GM21619 (cell line): ENCODE measurements at regions not wholly inside any gene's neighbourhood (a gene's known extent, or its start where the extent isn't known, plus 50 kb on each side); places are given as distances from the start of the nearest gene placed in this dataset.
"Not testable (repeated sequence)": the region's sequence is repeated elsewhere in the genome, so short reads cannot be mapped to it uniquely, and the experiment has no call there.

Experiments
- ATAC-seq: cut with Tn5 transposase; IDR thresholded peaks from one replicate; pipeline ENCODE4 v1.9.1; 2021; ENCODE audit not compliant: unreplicated experiment

DNA sequence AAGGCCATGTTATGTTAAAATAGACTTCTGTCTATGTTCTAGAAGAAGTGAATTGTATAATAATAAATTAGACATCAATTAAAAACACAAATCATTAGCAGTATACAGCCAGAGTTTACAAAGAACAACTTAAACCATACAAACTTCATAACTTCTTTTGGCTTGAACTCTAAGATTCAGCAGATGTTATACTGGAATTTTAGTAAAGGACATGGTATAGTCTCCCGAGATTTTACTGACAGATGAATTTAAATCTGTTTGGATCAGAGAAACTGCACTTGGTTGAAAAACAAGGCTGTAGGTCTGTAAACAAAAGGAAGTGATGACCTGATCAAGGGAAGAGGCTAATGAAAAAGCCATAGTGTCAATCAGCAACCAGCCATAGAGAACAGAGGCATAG is 132.6 kb upstream of the TBX18 start:
- ATAC-seq: no peak

GRCh38 chr6:84892671-84893070 is 128.3 kb upstream of the TBX18 start:
- no peak for ATAC-seq

GRCh38 chr6:84882768-84883766 is 118.7 kb upstream of the TBX18 start:
- no peak for ATAC-seq

DNA sequence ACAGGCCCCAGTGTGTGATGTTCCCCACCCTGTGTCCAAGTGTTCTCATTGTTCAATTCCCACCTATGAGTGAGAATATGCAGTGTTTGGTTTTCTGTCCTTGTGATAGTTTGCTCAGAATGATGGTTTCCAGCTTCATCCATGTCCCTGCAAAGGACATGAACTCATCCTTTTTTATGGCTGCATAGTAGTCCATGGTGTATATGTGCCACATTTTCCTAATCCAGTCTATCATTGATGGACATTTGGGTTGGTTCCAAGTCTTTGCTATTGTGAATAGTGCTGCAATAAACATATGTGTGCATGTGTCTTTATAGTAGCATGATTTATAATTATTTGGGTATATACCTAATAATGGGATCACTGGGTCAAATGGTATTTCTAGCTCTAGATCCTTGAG is 115.0 kb upstream of the TBX18 start:
- not testable (repeated sequence) for ATAC-seq

GRCh38 chr6:84877515-84878210 is 113.3 kb upstream of the TBX18 start:
- no peak for ATAC-seq

DNA sequence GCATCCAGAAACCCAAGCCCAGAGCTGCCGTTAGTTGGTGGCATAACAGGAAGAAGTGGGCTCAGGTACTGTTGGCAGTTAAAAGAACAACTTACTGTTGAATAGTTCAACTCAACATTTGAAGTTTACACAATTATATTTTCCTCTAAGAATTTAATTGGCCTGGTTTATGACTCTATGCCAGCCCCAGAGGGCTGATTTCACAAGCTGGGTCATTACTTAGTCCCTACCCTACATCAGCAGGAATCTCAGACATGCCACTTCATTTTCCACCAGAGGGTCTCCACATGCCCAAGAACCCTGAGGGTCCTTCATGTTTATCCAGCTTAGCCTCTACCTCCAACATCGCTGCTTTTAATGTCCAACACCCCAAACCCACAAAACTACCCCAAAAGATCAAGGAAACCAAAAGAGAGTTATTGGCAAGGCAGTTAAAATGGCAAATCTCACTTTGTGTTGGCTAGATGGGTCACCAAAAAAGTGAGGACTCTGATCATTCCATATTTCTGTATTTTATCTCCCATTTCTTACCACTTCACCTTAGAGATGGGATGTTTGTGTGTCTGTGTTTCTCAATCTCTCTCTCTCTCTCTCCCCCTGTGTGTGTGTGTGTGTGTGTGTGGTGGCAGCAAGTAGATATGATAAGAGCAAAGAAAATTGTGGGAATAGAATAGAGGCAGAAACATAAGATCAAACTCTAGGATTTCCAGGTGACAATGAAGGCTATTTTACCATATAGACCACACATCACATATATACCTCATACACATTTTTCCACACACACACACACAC is 112.5 kb upstream of the TBX18 start:
- ATAC-seq: no peak

- no peak for ATAC-seq
These were observed 108.8 kb upstream of the TBX18 start for GRCh38 chr6:84872996-84873723.

- ATAC-seq: no peak
These were observed 107.5 kb upstream of the TBX18 start for GRCh38 chr6:84871925-84872324.

- ATAC-seq: no peak
These were observed 106.3 kb upstream of the TBX18 start for GRCh38 chr6:84870672-84871071.

- no peak for ATAC-seq
These were observed 103.8 kb upstream of the TBX18 start for GRCh38 chr6:84868149-84868548.

DNA sequence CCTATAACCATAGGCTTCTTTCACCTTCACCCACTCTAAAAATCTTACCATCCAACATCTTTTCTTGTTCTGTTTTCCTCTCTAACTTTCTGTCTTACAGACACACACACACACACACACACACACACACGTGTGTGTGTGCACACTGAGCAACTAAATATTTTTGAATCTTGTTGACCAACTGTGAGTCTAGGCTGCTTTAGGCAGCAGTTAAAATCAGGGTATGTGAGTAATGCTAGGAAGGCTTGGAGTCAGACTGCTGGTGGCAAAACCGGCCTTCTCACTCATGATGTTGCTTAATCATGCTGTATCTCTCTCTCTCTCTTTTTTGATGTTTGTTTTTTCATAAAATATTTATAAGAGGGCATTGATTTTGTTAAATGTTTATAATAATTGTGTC is 103.1 kb upstream of the TBX18 start:
- ATAC-seq: no peak

GRCh38 chr6:84866715-84867114 is 102.3 kb upstream of the TBX18 start:
- no peak for ATAC-seq

DNA sequence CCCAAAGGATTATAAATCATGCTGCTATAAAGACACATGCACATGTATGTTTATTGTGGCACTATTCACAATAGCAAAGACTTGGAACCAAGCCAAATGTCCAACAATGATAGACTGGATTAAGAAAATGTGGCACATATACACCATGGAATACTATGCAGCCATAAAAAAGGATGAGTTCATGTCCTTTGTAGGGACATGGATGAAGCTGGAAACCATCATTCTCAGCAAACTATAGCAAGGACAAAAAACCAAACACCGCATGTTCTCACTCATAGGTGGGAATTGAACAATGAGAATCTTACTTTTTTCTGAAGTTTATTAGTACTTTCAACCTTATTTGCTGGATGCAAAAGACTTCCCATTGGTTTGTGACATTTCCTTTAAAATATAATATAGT is 101.0 kb upstream of the TBX18 start:
- ATAC-seq: not testable (repeated sequence)

DNA sequence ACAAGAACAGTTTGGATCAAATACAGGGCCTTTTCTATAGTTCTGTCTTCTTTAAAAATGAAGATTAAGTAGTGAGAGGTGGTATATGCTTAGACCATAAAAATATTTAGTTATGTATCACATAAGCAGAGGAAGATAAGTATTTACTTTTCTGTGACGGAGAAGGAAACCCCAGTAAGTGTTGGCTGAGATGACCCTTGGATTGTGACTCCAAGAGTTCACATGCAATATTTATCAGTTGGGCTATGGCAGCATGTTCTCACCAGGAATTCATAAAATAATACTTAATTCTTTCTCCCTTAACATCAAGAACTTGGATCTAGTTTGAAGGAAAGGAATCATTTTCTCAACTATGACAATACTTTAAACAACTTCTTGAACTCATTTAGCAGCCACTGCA is 98.4 kb upstream of the TBX18 start:
- ATAC-seq: no peak

DNA sequence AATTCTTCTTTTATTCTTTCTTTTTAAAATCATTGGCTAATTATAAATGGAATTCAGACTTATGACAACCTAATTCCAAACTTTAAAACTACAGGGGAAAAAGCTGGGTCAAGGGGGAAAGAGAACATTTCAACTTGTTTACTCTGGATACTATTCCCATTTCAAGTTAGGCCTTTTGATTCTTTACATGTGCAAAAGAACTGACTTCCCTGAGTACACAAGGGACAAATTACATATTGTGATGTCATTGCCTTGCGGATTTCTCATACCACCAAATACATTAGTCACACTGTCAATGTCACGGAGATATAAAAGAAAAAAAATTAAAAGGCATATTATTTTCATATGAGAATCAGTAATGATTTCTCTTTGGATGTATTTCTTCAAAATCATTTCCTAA is 96.5 kb upstream of the TBX18 start:
- ATAC-seq: no peak

GRCh38 chr6:84860509-84860908 is 96.1 kb upstream of the TBX18 start:
- ATAC-seq: no peak

- ATAC-seq: no peak
These were observed 90.5 kb upstream of the TBX18 start for GRCh38 chr6:84854811-84855400.

DNA sequence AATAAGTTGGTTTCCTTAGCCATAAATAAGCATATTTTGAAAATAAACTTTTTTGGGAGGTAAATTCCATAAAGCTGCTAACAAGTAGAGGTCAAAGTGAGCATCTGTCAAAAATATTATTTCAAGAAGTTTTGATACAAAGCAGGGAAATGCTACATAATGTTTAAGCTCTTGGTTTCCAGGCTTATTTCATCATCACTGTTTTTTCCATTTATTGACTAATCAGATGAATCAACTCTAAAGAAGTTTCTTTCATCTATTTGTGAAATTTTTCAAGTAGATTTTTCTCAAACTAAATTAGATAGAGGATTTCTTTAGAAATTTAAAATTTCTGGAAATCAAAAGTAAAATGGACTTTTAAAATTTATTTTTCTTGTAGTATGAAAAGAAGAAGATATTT is 89.5 kb upstream of the TBX18 start:
- no peak for ATAC-seq

DNA sequence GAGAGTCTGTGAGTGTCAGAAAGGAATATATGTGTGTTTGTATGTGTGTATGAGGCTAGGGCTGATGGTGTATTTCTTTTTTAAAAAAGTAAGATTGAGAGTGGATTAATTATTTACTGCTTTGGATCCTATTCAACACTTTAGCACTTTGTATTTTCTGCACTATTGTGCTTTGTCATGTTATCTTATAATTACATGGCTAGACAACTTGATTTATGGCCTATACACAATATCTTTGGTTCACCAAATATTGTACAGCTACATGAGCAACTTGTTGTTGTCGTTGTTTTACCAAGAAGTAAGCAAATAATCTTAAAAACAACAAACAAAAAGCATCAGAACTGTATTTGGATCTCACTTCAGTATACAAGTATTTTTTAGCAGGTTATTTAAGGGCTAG is 84.6 kb upstream of the TBX18 start:
- no peak for ATAC-seq

- ATAC-seq: no peak
These were observed 83.2 kb upstream of the TBX18 start for GRCh38 chr6:84847390-84848160.
